ENCODE measurements at regions not wholly inside any gene's neighbourhood (a gene's known extent, or its start where the extent isn't known, plus 50 kb on each side); places are given as distances from the start of the nearest gene placed in this dataset.
A peak's percentile ranks its signal among the peaks of the same experiment; 100 is the strongest.

GRCh38 chr4:57443308-57443707, 333.1 kb upstream of the IGFBP7 start:
- H3K4me3 ChIP-seq: no peak overlapping the region
- ATAC-seq (no peak), DNase-seq (ENCODE audit: low spot score) (no peak)
- H3K79me2 ChIP-seq (replicated peaks; ENCODE audit: insufficient read depth): no peaks in the 10 kb centered on the region
- H3F3A ChIP-seq (replicated peaks; ENCODE audit: low read depth): no peaks in the 10 kb centered on the region
- no peaks in the 10 kb centered on the region for H4K20me1 ChIP-seq (replicated peaks; ENCODE audit: insufficient read depth)
- Mint-ChIP-seq H3K36me3 (ENCODE audit: low read depth) (no peaks in the 10 kb centered on the region), H3K9me3 (no peaks in the 10 kb centered on the region), H3K27ac (no peak overlapping the region), H3K4me1 (peaks cover 3% of the 10 kb centered on the region; the same call in 2 of the 3 replicates), H3K27me3 (ENCODE audit: insufficient read depth, low read depth, poor library complexity) (peaks cover 6% of the 10 kb centered on the region), H3K4me3 (no peak overlapping the region)
- no peak overlapping the region for H3K4me2 ChIP-seq
- no peaks in the 10 kb centered on the region for H3K27me3 ChIP-seq (ENCODE audit: insufficient read depth)
- no peaks in the 10 kb centered on the region for H3K4me1 ChIP-seq (ENCODE audit: insufficient read depth)
- no peak overlapping the region for H3K27ac ChIP-seq (ENCODE audit: low read depth)
- peak overlapping the region; percentile 56; the same call in 1 of the 2 replicates for H2AFZ ChIP-seq
- no peaks in the 10 kb centered on the region for H3K9me2 ChIP-seq (ENCODE audit: insufficient read depth)
- TF ChIP-seq STAT1 (IDR thresholded peaks at IDR 0.05; ENCODE audit: unreplicated experiment): no peak
- no peak for TF ChIP-seq ZNF462 (CRISPR knock-in tag; IDR thresholded peaks at IDR 0.05)
- no peak for TF ChIP-seq EZH2 (IDR thresholded peaks at IDR 0.05; ENCODE audit: low read depth, unreplicated experiment)
- TF ChIP-seq CTCF (conservative IDR thresholded peaks at IDR 0.05; ENCODE audit: low read depth in 2 of 2): no peak
- no peak for TF ChIP-seq POLR2AphosphoS5 (IDR thresholded peaks at IDR 0.05; ENCODE audit: low read depth)
- no peak for TF ChIP-seq REST (IDR thresholded peaks at IDR 0.05; ENCODE audit: unreplicated experiment)
- no peak for TF ChIP-seq ZNF114 (CRISPR knock-in tag; IDR thresholded peaks at IDR 0.05)
- TF ChIP-seq CREB1 (CRISPR knock-in tag; IDR thresholded peaks at IDR 0.05; ENCODE audit: low read depth): no peak
- TF ChIP-seq ETS1 (IDR thresholded peaks at IDR 0.05): no peak
- no peak for TF ChIP-seq EZH2phosphoT487 (IDR thresholded peaks at IDR 0.05; ENCODE audit: unreplicated experiment)
- no peak for TF ChIP-seq JUNB (IDR thresholded peaks at IDR 0.05; ENCODE audit: unreplicated experiment)
- no peak for TF ChIP-seq NANOG (IDR thresholded peaks at IDR 0.05; ENCODE audit: borderline replicate concordance)
- TF ChIP-seq ZNF331 (CRISPR knock-in tag; IDR thresholded peaks at IDR 0.05; ENCODE audit: low read depth): no peak
- no peaks in the 10 kb centered on the region for H3K36me3 ChIP-seq (ENCODE audit: insufficient read depth)

Measured in GM23338 (cell line).